OCI-LY1 (cell line): ENCODE measurements at regions not wholly inside any gene's neighbourhood (a gene's known extent, or its start where the extent isn't known, plus 50 kb on each side); places are given as distances from the start of the nearest gene placed in this dataset.

Experiments
- CTCF ChIP-seq: fragments of 200-600 bp; sonication (generic), shearing (Covaris generic); IDR thresholded peaks from 2 replicates; pipeline ENCODE4 v1.5.1; 2017; ENCODE audit warnings: mild to moderate bottlenecking, antibody characterized with exemption, low read length, moderate library complexity, mixed read lengths
- EZH2 ChIP-seq: fragments of 200-600 bp; sonication (generic), shearing (Covaris generic); IDR thresholded peaks from 2 replicates; pipeline ENCODE4 v1.8.0; 2017; ENCODE audit warnings: borderline replicate concordance, mixed run types, mild to moderate bottlenecking, antibody characterized with exemption, low read length, moderate library complexity, mixed read lengths

- TF ChIP-seq CTCF (no peak), EZH2 (no peak)
Observed at GRCh38 chr5:135094339-135095051, 60.5 kb upstream of the PITX1 start.
